Neural cell (in vitro differentiated cells): ENCODE measurements at regions not wholly inside any gene's neighbourhood (a gene's known extent, or its start where the extent isn't known, plus 50 kb on each side); places are given as distances from the start of the nearest gene placed in this dataset.

Experiments
- EP300 ChIP-seq: fragments of 450-650 bp; conservative IDR thresholded peaks from 2 replicates; pipeline ENCODE4 v1.6.1; 2014; ENCODE audit warnings: antibody characterized with exemption, mild to moderate bottlenecking, moderate library complexity; ENCODE audit not compliant: poor library complexity, severe bottlenecking
- EZH2 ChIP-seq: fragments of 200-600, 300-800 bp; shearing (Covaris generic), sonication (generic); IDR thresholded peaks from 2 replicates; pipeline ENCODE4 v1.6.1; 2014; ENCODE audit warnings: antibody characterized with exemption, low read length, borderline replicate concordance, mild to moderate bottlenecking; ENCODE audit not compliant: insufficient read depth, poor library complexity, severe bottlenecking
- MXI1 ChIP-seq: fragments of 450-650 bp; conservative IDR thresholded peaks from 2 replicates; pipeline ENCODE4 v1.6.1; 2014; ENCODE audit warnings: antibody characterized with exemption, mild to moderate bottlenecking; ENCODE audit not compliant: poor library complexity, severe bottlenecking
- POLR2AphosphoS5 ChIP-seq: IDR thresholded peaks from 2 replicates; pipeline ENCODE4 v1.6.1; 2012
- RAD21 ChIP-seq: fragments of 450-650 bp; conservative IDR thresholded peaks from 2 replicates; pipeline ENCODE4 v1.6.1; 2014; ENCODE audit warnings: antibody characterized with exemption, mild to moderate bottlenecking, moderate library complexity
- REST ChIP-seq: IDR thresholded peaks from 2 replicates; pipeline ENCODE4 v1.6.1; 2012; ENCODE audit warnings: borderline replicate concordance
- TAF1 ChIP-seq: IDR thresholded peaks from 2 replicates; pipeline ENCODE4 v1.6.1; 2012; ENCODE audit warnings: low read depth
- TF ChIP-seq, protein P1 (sequence below): fragments of 450-650 bp; IDR thresholded peaks from 2 replicates; pipeline ENCODE4 v1.5.1; 2014; ENCODE audit warnings: antibody characterized with exemption, mild to moderate bottlenecking, moderate library complexity; ENCODE audit not compliant: poor library complexity, severe bottlenecking

- TF ChIP-seq, protein P1, sequence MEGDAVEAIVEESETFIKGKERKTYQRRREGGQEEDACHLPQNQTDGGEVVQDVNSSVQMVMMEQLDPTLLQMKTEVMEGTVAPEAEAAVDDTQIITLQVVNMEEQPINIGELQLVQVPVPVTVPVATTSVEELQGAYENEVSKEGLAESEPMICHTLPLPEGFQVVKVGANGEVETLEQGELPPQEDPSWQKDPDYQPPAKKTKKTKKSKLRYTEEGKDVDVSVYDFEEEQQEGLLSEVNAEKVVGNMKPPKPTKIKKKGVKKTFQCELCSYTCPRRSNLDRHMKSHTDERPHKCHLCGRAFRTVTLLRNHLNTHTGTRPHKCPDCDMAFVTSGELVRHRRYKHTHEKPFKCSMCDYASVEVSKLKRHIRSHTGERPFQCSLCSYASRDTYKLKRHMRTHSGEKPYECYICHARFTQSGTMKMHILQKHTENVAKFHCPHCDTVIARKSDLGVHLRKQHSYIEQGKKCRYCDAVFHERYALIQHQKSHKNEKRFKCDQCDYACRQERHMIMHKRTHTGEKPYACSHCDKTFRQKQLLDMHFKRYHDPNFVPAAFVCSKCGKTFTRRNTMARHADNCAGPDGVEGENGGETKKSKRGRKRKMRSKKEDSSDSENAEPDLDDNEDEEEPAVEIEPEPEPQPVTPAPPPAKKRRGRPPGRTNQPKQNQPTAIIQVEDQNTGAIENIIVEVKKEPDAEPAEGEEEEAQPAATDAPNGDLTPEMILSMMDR = no peak
- TF ChIP-seq EZH2 (no peak), RAD21 (no peak), EP300 (no peak), MXI1 (no peak), POLR2AphosphoS5 (no peak), REST (no peak), TAF1 (no peak)
Measured at GRCh38 chr5:103881560-103881959, 319.0 kb upstream of the NUDT12 start.
